H9 (cell line): ENCODE measurements at regions not wholly inside any gene's neighbourhood (a gene's known extent, or its start where the extent isn't known, plus 50 kb on each side); places are given as distances from the start of the nearest gene placed in this dataset.

Experiments
- DNase-seq: peaks from one replicate; pipeline ENCODE4 v3.0.0-alpha.2; 2017
- H2AFZ ChIP-seq: one replicate; pipeline ENCODE4 v1.6.1; 2013; ENCODE audit warnings: mild to moderate bottlenecking, low read length, control low read depth, moderate library complexity
- H2AK5ac ChIP-seq: 2 replicates; pipeline ENCODE4 v1.6.1; 2013; ENCODE audit warnings: low read length, control low read depth, mixed read lengths; ENCODE audit not compliant: insufficient read length
- H2BK120ac ChIP-seq: one replicate; pipeline ENCODE4 v1.6.1; 2013; ENCODE audit warnings: low read depth, mild to moderate bottlenecking, low read length, control low read depth, inconsistent platforms; ENCODE audit not compliant: poor library complexity, severe bottlenecking
- H2BK12ac ChIP-seq: 2 replicates; pipeline ENCODE4 v1.6.1; 2013; ENCODE audit warnings: low read length, control low read depth, mixed read lengths, low read depth; ENCODE audit not compliant: insufficient read length
- H2BK15ac ChIP-seq: 2 replicates; pipeline ENCODE4 v1.6.1; 2013; ENCODE audit warnings: low read depth, low read length, control low read depth
- H2BK20ac ChIP-seq: one replicate; pipeline ENCODE4 v1.6.1; 2013; ENCODE audit warnings: low read depth, mild to moderate bottlenecking, low read length, control low read depth, inconsistent platforms; ENCODE audit not compliant: poor library complexity, severe bottlenecking
- H2BK5ac ChIP-seq: 2 replicates; pipeline ENCODE4 v1.6.1; 2013; ENCODE audit warnings: low read length, control low read depth, mixed read lengths; ENCODE audit not compliant: insufficient read length
- H3K14ac ChIP-seq: 2 replicates; pipeline ENCODE4 v1.6.1; 2013; ENCODE audit warnings: low read length, control low read depth; ENCODE audit not compliant: insufficient read depth
- H3K18ac ChIP-seq: 2 replicates; pipeline ENCODE4 v1.6.1; 2013; ENCODE audit warnings: low read depth, mild to moderate bottlenecking, mixed read lengths, low read length, control low read depth; ENCODE audit not compliant: insufficient read length
- H3K23ac ChIP-seq: 2 replicates; pipeline ENCODE4 v1.6.1; 2013; ENCODE audit warnings: low read length, control low read depth, mixed read lengths, low read depth; ENCODE audit not compliant: insufficient read length
- H3K23me2 ChIP-seq: 2 replicates; pipeline ENCODE4 v1.6.1; 2013; ENCODE audit warnings: low read depth, mild to moderate bottlenecking, mixed read lengths, low read length, control low read depth; ENCODE audit not compliant: insufficient read length, poor library complexity, severe bottlenecking
- H3K27ac ChIP-seq: 2 replicates; pipeline ENCODE4 v1.5.1; 2013; ENCODE audit warnings: low read length, control low read depth, mixed read lengths, low read depth; ENCODE audit not compliant: insufficient read length
- H3K27me3 ChIP-seq: 2 replicates; pipeline ENCODE4 v1.6.1; 2013; ENCODE audit warnings: low read length, control low read depth, inconsistent platforms; ENCODE audit not compliant: insufficient read depth
- H3K4ac ChIP-seq: 2 replicates; pipeline ENCODE4 v1.6.1; 2013; ENCODE audit warnings: low read depth, mild to moderate bottlenecking, control low read depth, inconsistent platforms, low read length, moderate library complexity
- H3K4me1 ChIP-seq: 2 replicates; pipeline ENCODE4 v1.6.1; 2013; ENCODE audit warnings: low read length, control low read depth, inconsistent platforms; ENCODE audit not compliant: insufficient read depth
- H3K4me2 ChIP-seq: 2 replicates; pipeline ENCODE4 v1.6.1; 2013; ENCODE audit warnings: low read length, control low read depth, mixed read lengths; ENCODE audit not compliant: insufficient read length, insufficient read depth
- H3K56ac ChIP-seq: 2 replicates; pipeline ENCODE4 v1.6.1; 2013; ENCODE audit warnings: low read depth, mild to moderate bottlenecking, mixed read lengths, low read length, control low read depth; ENCODE audit not compliant: insufficient read length
- H3K79me1 ChIP-seq: 2 replicates; pipeline ENCODE4 v1.6.1; 2013; ENCODE audit warnings: low read depth, mild to moderate bottlenecking, moderate library complexity, low read length, control low read depth, inconsistent platforms; ENCODE audit not compliant: insufficient read depth, poor library complexity, severe bottlenecking
- H3K79me2 ChIP-seq: 2 replicates; pipeline ENCODE4 v1.6.1; 2013; ENCODE audit warnings: low read length, control low read depth, inconsistent platforms; ENCODE audit not compliant: insufficient read depth
- H3K9ac ChIP-seq: 2 replicates; pipeline ENCODE4 v1.6.1; 2013; ENCODE audit warnings: low read length, control low read depth, mixed read lengths; ENCODE audit not compliant: insufficient read length; ENCODE audit errors: extremely low read depth
- H3K9me3 ChIP-seq: one replicate; pipeline ENCODE4 v1.6.1; 2013; ENCODE audit warnings: low read depth, low read length, inconsistent platforms; ENCODE audit not compliant: control insufficient read depth
- H3T11ph ChIP-seq: one replicate; pipeline ENCODE4 v1.6.1; 2013; ENCODE audit warnings: mild to moderate bottlenecking, low read length, control low read depth, inconsistent platforms
- H4K20me1 ChIP-seq: one replicate; pipeline ENCODE4 v1.6.1; 2013; ENCODE audit not compliant: control insufficient read depth, insufficient read length, insufficient read depth
- H4K5ac ChIP-seq: 2 replicates; pipeline ENCODE4 v1.6.1; 2013; ENCODE audit warnings: low read depth, mild to moderate bottlenecking, mixed read lengths, low read length, control low read depth; ENCODE audit not compliant: insufficient read length
- H4K8ac ChIP-seq: replicated peaks from 2 replicates; pipeline ENCODE4 v1.6.1; 2013; ENCODE audit warnings: low read length, control low read depth, mixed read lengths, low read depth; ENCODE audit not compliant: insufficient read length
- H4K91ac ChIP-seq: 2 replicates; pipeline ENCODE4 v1.6.1; 2013; ENCODE audit warnings: low read depth, mild to moderate bottlenecking, moderate library complexity, mixed read lengths, low read length, control low read depth; ENCODE audit not compliant: insufficient read length
- H3K27ac Mint-ChIP-seq, 3 experiments: 2 replicates in 2 of 3; 3 replicates in 1 of 3; pipeline ENCODE4 v1.8.0; 2020 to 2021; ENCODE audit warnings: mixed read lengths in 3 of 3, mild to moderate bottlenecking in 1 of 3, moderate library complexity in 1 of 3
- H3K27me3 Mint-ChIP-seq: 2 replicates; pipeline ENCODE4 v1.8.0; 2021; ENCODE audit warnings: low read depth, mild to moderate bottlenecking, moderate library complexity, mixed read lengths
- H3K36me3 Mint-ChIP-seq, 3 experiments: 2 replicates in 2 of 3; 3 replicates in 1 of 3; pipeline ENCODE4 v1.8.0; 2020 to 2021; ENCODE audit warnings: low read depth in 3 of 3, mixed read lengths in 3 of 3; ENCODE audit not compliant: insufficient read depth in 1 of 3
- H3K4me1 Mint-ChIP-seq, 2 experiments: 2 replicates each; pipeline ENCODE4 v1.8.0; 2020; ENCODE audit warnings: mixed read lengths in 2 of 2
- H3K4me3 Mint-ChIP-seq, 2 experiments: 2 replicates in 1 of 2; 3 replicates in 1 of 2; pipeline ENCODE4 v1.8.0; 2020 to 2021; ENCODE audit warnings: mild to moderate bottlenecking in 2 of 2, mixed read lengths in 2 of 2, moderate library complexity in 1 of 2
- H3K9me3 Mint-ChIP-seq, 2 experiments: 2 replicates in 1 of 2; 3 replicates in 1 of 2; pipeline ENCODE4 v1.8.0; 2020; ENCODE audit warnings: mild to moderate bottlenecking in 2 of 2, mixed read lengths in 2 of 2, moderate library complexity in 1 of 2
- CTCF ChIP-seq: fragments of 200-600 bp; sonication (generic); conservative IDR thresholded peaks from 3 replicates; pipeline ENCODE4 v1.8.0; 2021; ENCODE audit warnings: antibody characterized with exemption, mild to moderate bottlenecking
- WGBS: extraction: QIAGEN DNeasy Blood & Tissue Kit; methylation state at CpG from one replicate; pipeline ENCODE4 v1.1.7; 2013; ENCODE audit warnings: missing lambda C conversion rate, low lambda C conversion rate, mixed read lengths; ENCODE audit not compliant: insufficient read length; ENCODE audit errors: extremely low coverage; 5-methylcytosine and 5-hydroxymethylcytosine counted together

GRCh38 chr9:1881708-1882295 lies 133.3 kb upstream of the SMARCA2 start:
- Histone ChIP-seq H2BK5ac (no peak overlapping the region), H2AK5ac (no peak overlapping the region), H3K18ac (no peak overlapping the region), H3K9me3 (no peaks in the 10 kb centered on the region), H4K20me1 (no peaks in the 10 kb centered on the region), H3K27ac (no peak overlapping the region), H4K5ac (no peak overlapping the region), H3K23ac (no peak overlapping the region), H3K56ac (no peak overlapping the region), H2BK12ac (no peak overlapping the region), H3K4me1 (no peaks in the 10 kb centered on the region), H3K4me2 (no peak overlapping the region), H3K27me3 (no peaks in the 10 kb centered on the region), H4K91ac (no peak overlapping the region), H3K79me1 (no peaks in the 10 kb centered on the region), H3K4ac (no peak overlapping the region), H2BK120ac (no peak overlapping the region), H3K9ac (no peak overlapping the region), H2AFZ (no peak overlapping the region), H3T11ph (no peak overlapping the region), H3K79me2 (no peaks in the 10 kb centered on the region), H4K8ac (no peak overlapping the region), H2BK15ac (no peak overlapping the region), H2BK20ac (no peak overlapping the region), H3K23me2 (no peaks in the 10 kb centered on the region), H3K14ac (no peak overlapping the region)
- DNase-seq: no peak
- Mint-ChIP-seq H3K4me3 (no peak overlapping the region), H3K36me3 (no peaks in the 10 kb centered on the region), H3K9me3 (peaks cover 2 to 3% of the 10 kb centered on the region in 2 experiments; a peak in 2 of 5 replicates), H3K27me3 (peaks cover 3% of the 10 kb centered on the region), H3K4me1 (no peaks in the 10 kb centered on the region), H3K27ac (no peak overlapping the region)
- WGBS: no CpG with 5 or more reads among the region's 2 CpGs
- no peak for TF ChIP-seq CTCF
